IMR-90 (cell line): ENCODE measurements at regions not wholly inside any gene's neighbourhood (a gene's known extent, or its start where the extent isn't known, plus 50 kb on each side); places are given as distances from the start of the nearest gene placed in this dataset.

Experiments
- ATAC-seq: fragments of 200-7000 bp; cut with Tn5 transposase; 2 replicates; pipeline ENCODE4 v1.9.1; 2020; ENCODE audit warnings: low read depth, mild to moderate bottlenecking, moderate library complexity
- BruUV-seq: library from RNA; stranded (reverse); fragments of 400-500 nt; replicated peaks from 2 replicates; lab custom pipeline; 2021; lab: Mats Ljungman, UMichigan
- CTCF ChIA-PET: fragments of 300-600 bp; formaldehyde crosslinking; extraction: SDS; loops from one replicate; lab custom pipeline; 2021; ENCODE audit warnings: antibody characterized with exemption; lab: Yijun Ruan, JAX
- POLR2A ChIA-PET: fragments of 300-600 bp; sonication (Branson Sonifier 250); formaldehyde crosslinking; loops from one replicate; lab custom pipeline; 2022; ENCODE audit warnings: antibody characterized with exemption; ENCODE audit not compliant: unreplicated experiment; lab: Charles Lee
- DNase-seq: peaks from one replicate; pipeline ENCODE4 v3.0.0; 2013
- H2AFZ ChIP-seq: replicated peaks from 2 replicates; pipeline ENCODE3; 2013; ENCODE audit warnings: low read length, mild to moderate bottlenecking; ENCODE audit not compliant: poor library complexity
- H2AK5ac ChIP-seq: 2 replicates; pipeline ENCODE4 v1.6.1; 2013; ENCODE audit warnings: low read depth, low read length, inconsistent platforms
- H2AK9ac ChIP-seq: replicated peaks from 2 replicates; pipeline ENCODE3; 2013; ENCODE audit warnings: mild to moderate bottlenecking, low read depth, low read length, moderate library complexity; ENCODE audit not compliant: poor library complexity
- H2BK120ac ChIP-seq: 2 replicates; pipeline ENCODE4 v1.6.1; 2013; ENCODE audit warnings: low read depth, low read length, inconsistent platforms
- H2BK15ac ChIP-seq: 3 replicates; pipeline ENCODE4 v1.6.1; 2013; ENCODE audit warnings: low read depth, low read length, inconsistent platforms
- H2BK20ac ChIP-seq: 2 replicates; pipeline ENCODE4 v1.6.1; 2013; ENCODE audit warnings: low read depth, mild to moderate bottlenecking, inconsistent platforms, low read length, moderate library complexity
- H2BK5ac ChIP-seq: 2 replicates; pipeline ENCODE4 v1.6.1; 2013; ENCODE audit warnings: mild to moderate bottlenecking, low read depth, low read length, inconsistent platforms; ENCODE audit not compliant: poor library complexity, severe bottlenecking
- H3K14ac ChIP-seq: replicated peaks from 2 replicates; pipeline ENCODE4 v1.6.1; 2013; ENCODE audit warnings: low read depth, low read length, inconsistent platforms
- H3K18ac ChIP-seq: 2 replicates; pipeline ENCODE4 v1.6.1; 2013; ENCODE audit warnings: low read depth, low read length, control low read depth
- H3K23ac ChIP-seq: 2 replicates; pipeline ENCODE4 v1.6.1; 2013; ENCODE audit warnings: low read depth, low read length, inconsistent platforms
- H3K27ac ChIP-seq: 2 replicates; pipeline ENCODE4 v1.5.1; 2013; ENCODE audit warnings: mild to moderate bottlenecking, control low read depth, low read length; ENCODE audit not compliant: insufficient read depth
- H3K27me3 ChIP-seq: 2 replicates; pipeline ENCODE4 v1.6.1; 2013; ENCODE audit warnings: low read length; ENCODE audit not compliant: control insufficient read depth, insufficient read depth
- H3K36me3 ChIP-seq: 2 replicates; pipeline ENCODE4 v1.6.1; 2013; ENCODE audit warnings: low read length, mixed read lengths; ENCODE audit not compliant: control insufficient read depth, insufficient read depth
- H3K4ac ChIP-seq: 2 replicates; pipeline ENCODE4 v1.6.1; 2013; ENCODE audit warnings: low read depth, low read length, inconsistent platforms
- H3K4me1 ChIP-seq: 2 replicates; pipeline ENCODE4 v1.6.1; 2013; ENCODE audit warnings: low read length, mixed read lengths; ENCODE audit not compliant: control insufficient read depth, insufficient read depth
- H3K4me2 ChIP-seq: 2 replicates; pipeline ENCODE4 v1.6.1; 2013; ENCODE audit warnings: low read depth, mild to moderate bottlenecking, control low read depth, low read length, moderate library complexity
- H3K4me3 ChIP-seq: 2 replicates; pipeline ENCODE4 v1.5.1; 2013; ENCODE audit warnings: low read depth, mild to moderate bottlenecking, control low read depth, low read length, moderate library complexity; ENCODE audit not compliant: insufficient read depth
- H3K56ac ChIP-seq: 2 replicates; pipeline ENCODE4 v1.6.1; 2013; ENCODE audit warnings: low read length, inconsistent platforms; ENCODE audit not compliant: insufficient read depth; ENCODE audit errors: extremely low read depth
- H3K79me1 ChIP-seq, 2 experiments: 2 replicates each; pipeline ENCODE4 v1.6.1; 2013; ENCODE audit warnings: low read length in 2 of 2, inconsistent platforms in 1 of 2, low read depth in 1 of 2
- H3K9ac ChIP-seq: 2 replicates; pipeline ENCODE4 v1.6.1; 2013; ENCODE audit warnings: low read depth, low read length, control low read depth
- H3K9me1 ChIP-seq: 2 replicates; pipeline ENCODE4 v1.6.1; 2013; ENCODE audit warnings: low read length, inconsistent platforms; ENCODE audit not compliant: insufficient read depth
- H3K9me3 ChIP-seq: 2 replicates; pipeline ENCODE4 v1.6.1; 2013; ENCODE audit warnings: low read length; ENCODE audit not compliant: control insufficient read depth, insufficient read depth
- H4K20me1 ChIP-seq: 2 replicates; pipeline ENCODE4 v1.6.1; 2013; ENCODE audit warnings: low read length, inconsistent platforms; ENCODE audit not compliant: insufficient read depth
- H4K5ac ChIP-seq: 2 replicates; pipeline ENCODE4 v1.6.1; 2013; ENCODE audit warnings: mild to moderate bottlenecking, low read depth, low read length, control low read depth
- H4K8ac ChIP-seq, 2 experiments: 2 replicates each; pipeline ENCODE4 v1.6.1; 2013; ENCODE audit warnings: low read depth in 2 of 2, low read length in 2 of 2, control low read depth in 1 of 2, inconsistent platforms in 1 of 2
- H4K91ac ChIP-seq: 2 replicates; pipeline ENCODE4 v1.6.1; 2013; ENCODE audit warnings: low read depth, low read length, inconsistent platforms; ENCODE audit not compliant: insufficient read depth
- CTCF ChIP-seq: conservative IDR thresholded peaks from 2 replicates; pipeline ENCODE4 v1.5.1; 2012; ENCODE audit warnings: mild to moderate bottlenecking, low read depth, low read length, improper control_type of control experiment
- MAZ ChIP-seq: IDR thresholded peaks from 2 replicates; pipeline ENCODE4 v1.6.1; 2012; ENCODE audit warnings: low read depth, mild to moderate bottlenecking, low read length, improper control_type of control experiment, moderate library complexity, borderline replicate concordance
- WGBS, 2 experiments: methylation state at CpG; one replicate each; pipeline versions ENCODE4 v1.1.5 to v1.1.7; 2013; ENCODE audit warnings: missing lambda C conversion rate in 2 of 2; ENCODE audit not compliant: insufficient read length in 1 of 2; ENCODE audit errors: extremely low coverage in 2 of 2; 5-methylcytosine and 5-hydroxymethylcytosine counted together
- dilution Hi-C: fragments of 300-500 bp; cut with HindIII; formaldehyde crosslinking; loops from one replicate; pipeline ENCODE4 v1.14.3; 2018; ENCODE audit warnings: low sequenced_read_pairs; ENCODE audit not compliant: unreplicated experiment
- in situ Hi-C: fragments of 300-500 bp; cut with MboI; formaldehyde crosslinking; loops from 3 replicates; pipeline ENCODE4 v1.14.3; 2019; ENCODE audit warnings: low sequenced_read_pairs, inconsistent platforms, mixed read lengths
- intact Hi-C: fragments of 100-400 bp; cut with micrococcal nuclease; formaldehyde crosslinking; loops from 2 replicates; pipeline ENCODE4 v1.10.0; 2022

GRCh38 chr10:33889371-33889770 lies 554.9 kb upstream of the NRP1 start:
- ChIA-PET POLR2A (no interaction called here), CTCF (no interaction called here)
- BruUV-seq = no TSS peak
- no peak for TF ChIP-seq MAZ
- TF ChIP-seq CTCF = no peak
- Histone ChIP-seq H3K9ac (no peak overlapping the region), H3K56ac (no peak overlapping the region), H3K23ac (no peak overlapping the region), H2AK9ac (no peak overlapping the region), H3K4me3 (no peak overlapping the region), H4K8ac (no peak overlapping the region), H3K18ac (no peak overlapping the region), H3K4me1 (no peaks in the 10 kb centered on the region), H3K4me2 (no peak overlapping the region), H2BK15ac (no peak overlapping the region), H3K27me3 (peaks cover 2% of the 10 kb centered on the region), H4K20me1 (no peaks in the 10 kb centered on the region), H3K9me1 (no peaks in the 10 kb centered on the region), H3K14ac (no peak overlapping the region), H2BK120ac (no peak overlapping the region), H3K36me3 (no peaks in the 10 kb centered on the region), H3K4ac (no peak overlapping the region), H2BK5ac (no peak overlapping the region), H2AFZ (no peak overlapping the region), H3K27ac (no peak overlapping the region), H3K79me1 (no peaks in the 10 kb centered on the region), H3K9me3 (no peaks in the 10 kb centered on the region), H2AK5ac (no peak overlapping the region), H2BK20ac (no peak overlapping the region), H4K5ac (no peak overlapping the region), H4K91ac (no peak overlapping the region)
- no peak for DNase-seq
- dilution Hi-C loops (no loop called here), in situ Hi-C loops (no loop called here), intact Hi-C loops (no loop called here)
- 63% methylated on average over 1 of the region's 2 CpGs; no CpG with 5 or more reads in 1 of the 2 experiments for WGBS, 2 experiments
- no peak for ATAC-seq
